Activated CD4-positive, alpha-beta memory T cell treated with anti-CD3 and anti-CD28 coated beads for 36 hours (primary cell): ENCODE measurements at regions not wholly inside any gene's neighbourhood (a gene's known extent, or its start where the extent isn't known, plus 50 kb on each side); places are given as distances from the start of the nearest gene placed in this dataset.
"Not testable (repeated sequence)": the region's sequence is repeated elsewhere in the genome, so short reads cannot be mapped to it uniquely, and the experiment has no call there.

Experiments
- CTCF ChIA-PET: fragments of 350-600 bp; sonication (Branson Sonifier 250); formaldehyde crosslinking; loops from one replicate; lab custom pipeline; 2021; ENCODE audit warnings: antibody characterized with exemption, inconsistent platforms; lab: Charles Lee
- POLR2A ChIA-PET: fragments of 350-600 bp; sonication (Branson Sonifier 250); formaldehyde crosslinking; loops from one replicate; lab custom pipeline; 2021; ENCODE audit warnings: antibody characterized with exemption; lab: Charles Lee
- DNase-seq: peaks from one replicate; pipeline ENCODE4 v3.0.0-alpha.2; 2020
- H3K27ac Mint-ChIP-seq: one replicate; pipeline ENCODE4 v1.8.0; 2021; ENCODE audit warnings: mixed read lengths
- H3K27me3 Mint-ChIP-seq: one replicate; pipeline ENCODE4 v1.8.0; 2021; ENCODE audit warnings: mixed read lengths
- H3K36me3 Mint-ChIP-seq: one replicate; pipeline ENCODE4 v1.8.0; 2021; ENCODE audit warnings: mixed read lengths
- H3K4me1 Mint-ChIP-seq: one replicate; pipeline ENCODE4 v1.8.0; 2021; ENCODE audit warnings: low read depth, mixed read lengths
- H3K4me3 Mint-ChIP-seq: one replicate; pipeline ENCODE4 v1.8.0; 2021; ENCODE audit warnings: mild to moderate bottlenecking, mixed read lengths
- H3K9me3 Mint-ChIP-seq: one replicate; pipeline ENCODE4 v1.8.0; 2021; ENCODE audit warnings: mixed read lengths
- intact Hi-C: fragments of 100-400 bp; cut with micrococcal nuclease; formaldehyde crosslinking; loops from one replicate; pipeline ENCODE4 v1.15.1; 2023

DNA sequence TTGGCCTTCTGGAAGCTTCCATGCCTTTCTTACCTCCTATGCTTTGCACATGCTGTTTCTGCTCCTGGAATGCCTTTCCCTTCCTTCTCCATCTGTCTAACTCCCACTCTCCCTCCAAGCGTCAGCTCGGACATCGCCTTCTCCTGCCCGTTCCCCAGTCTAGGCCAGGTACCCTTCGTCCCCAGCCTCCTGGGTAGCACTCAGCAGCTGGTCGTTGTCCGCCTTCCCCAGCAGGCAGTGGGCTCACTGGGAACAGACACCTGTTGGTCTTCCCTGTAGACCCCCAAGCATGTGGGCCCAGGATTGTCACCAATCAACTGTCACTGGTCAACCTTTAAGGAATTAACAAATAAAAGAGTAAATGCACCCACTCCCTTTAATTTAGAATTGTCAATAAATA is 202.2 kb downstream of the RGS3 start:
- no peak for DNase-seq
- intact Hi-C loops: no loop called here
- H3K27ac Mint-ChIP-seq: no peak overlapping the region

DNA sequence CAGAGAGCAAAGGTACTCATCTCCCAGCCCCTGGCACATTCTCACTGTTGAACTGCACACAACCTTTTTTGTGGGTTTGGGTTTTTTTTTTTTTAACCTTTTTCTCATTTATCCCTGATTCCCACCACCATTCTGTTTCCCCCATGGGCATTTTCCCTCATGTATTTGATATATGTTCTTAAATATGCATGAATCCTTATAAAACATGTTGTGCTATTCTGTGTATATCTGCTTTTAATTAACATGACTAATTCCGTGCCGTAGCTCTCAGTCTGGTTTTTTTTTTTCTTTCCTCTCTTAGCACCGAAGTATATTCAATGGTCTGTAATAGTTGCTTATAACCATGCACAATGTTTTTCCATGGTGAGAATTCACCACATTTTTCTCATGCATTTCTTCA is 204.5 kb downstream of the RGS3 start:
- H3K9me3 Mint-ChIP-seq: no peaks in the 10 kb centered on the region
- no peak for DNase-seq
- no peaks in the 10 kb centered on the region for H3K36me3 Mint-ChIP-seq
- H3K4me1 Mint-ChIP-seq: no peaks in the 10 kb centered on the region
- ChIA-PET CTCF (interaction anchor here (1.5 to 1.9 kb wide), 2 partner anchors 10 to 14 kb away, joined by 4 to 9 read pairs; no protein-coding TSS in a partner anchor), POLR2A (no interaction called here)
- intact Hi-C loops: no loop called here
- H3K4me3 Mint-ChIP-seq: no peak overlapping the region
- peaks cover 3% of the 10 kb centered on the region for H3K27me3 Mint-ChIP-seq
- H3K27ac Mint-ChIP-seq: no peak overlapping the region

More for the DNA sequence above, 202.2 kb downstream of the RGS3 start:
- no peaks in the 10 kb centered on the region for H3K4me1 Mint-ChIP-seq
- H3K9me3 Mint-ChIP-seq: no peaks in the 10 kb centered on the region
- CTCF ChIA-PET: interaction anchor here (1.0 to 2.4 kb wide), 2 partner anchors 9 to 219 kb away, joined by 3 to 29 read pairs; no protein-coding TSS in a partner anchor
- peaks cover 6% of the 10 kb centered on the region for H3K27me3 Mint-ChIP-seq
- no peak overlapping the region for H3K4me3 Mint-ChIP-seq
- H3K36me3 Mint-ChIP-seq: no peaks in the 10 kb centered on the region
- POLR2A ChIA-PET: no interaction called here

DNA sequence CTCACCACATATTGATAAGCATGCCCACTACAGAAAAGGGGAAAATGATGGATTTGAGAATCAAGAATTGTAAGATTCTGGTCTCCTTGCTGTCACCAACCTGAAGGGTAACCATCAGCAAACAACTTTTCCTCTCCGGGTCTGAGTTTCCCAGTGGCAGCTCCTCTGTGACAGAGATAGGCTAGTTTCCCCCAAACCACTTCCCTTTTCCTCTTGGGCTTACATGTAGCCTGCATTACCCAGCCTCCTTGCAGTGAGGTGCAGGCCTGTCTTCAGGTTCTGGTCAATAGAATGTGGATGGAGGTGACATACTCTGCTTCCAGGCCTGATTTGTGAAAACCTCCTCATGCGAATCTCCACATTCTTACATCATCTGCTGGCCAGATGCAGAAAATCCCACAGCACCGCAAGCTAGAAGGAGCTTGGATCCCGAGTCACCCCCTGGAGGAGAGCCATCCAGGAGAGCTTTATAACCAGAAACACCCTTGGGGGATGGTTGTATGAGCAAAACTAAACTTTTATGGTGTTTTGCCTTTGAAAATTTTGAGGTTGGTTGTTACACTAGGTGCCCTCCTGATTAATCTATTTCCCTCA is 206.1 kb downstream of the RGS3 start:
- ChIA-PET CTCF (interaction anchor here (1.1 to 1.5 kb wide), 2 partner anchors 11 to 15 kb away, joined by 3 to 4 read pairs; no protein-coding TSS in a partner anchor), POLR2A (no interaction called here)
- no peaks in the 10 kb centered on the region for H3K9me3 Mint-ChIP-seq
- no peaks in the 10 kb centered on the region for H3K36me3 Mint-ChIP-seq
- H3K27ac Mint-ChIP-seq: no peak overlapping the region
- intact Hi-C loops: no loop called here
- H3K27me3 Mint-ChIP-seq: peaks cover 4% of the 10 kb centered on the region
- no peaks in the 10 kb centered on the region for H3K4me1 Mint-ChIP-seq
- no peak for DNase-seq
- no peak overlapping the region for H3K4me3 Mint-ChIP-seq

DNA sequence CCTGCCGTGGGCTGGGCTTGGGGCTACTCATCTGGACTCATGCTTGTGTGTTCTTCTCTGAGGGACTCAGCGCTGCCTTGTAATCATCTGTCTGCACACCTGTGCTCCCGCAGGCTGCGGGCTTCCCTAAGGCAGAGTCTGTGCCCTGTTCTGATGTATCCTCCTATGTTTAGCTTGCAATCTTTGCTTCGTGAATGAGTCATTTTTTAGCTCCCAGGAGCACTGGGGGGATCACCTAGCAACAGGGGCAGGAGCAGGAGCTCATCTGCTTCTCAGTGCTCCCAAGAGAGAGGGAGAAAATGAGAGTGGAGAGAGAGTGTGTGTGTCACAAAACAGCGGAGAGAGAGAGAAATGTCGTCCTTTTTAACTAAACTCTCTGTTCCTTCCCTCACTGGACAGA is 202.4 kb upstream of the ZNF618 start:
- no peaks in the 10 kb centered on the region for H3K36me3 Mint-ChIP-seq
- H3K27ac Mint-ChIP-seq: no peak overlapping the region
- intact Hi-C loops: no loop called here
- H3K27me3 Mint-ChIP-seq: peaks cover 23% of the 10 kb centered on the region
- CTCF ChIA-PET: interaction anchor here (2.3 kb wide), 1 partner anchor 9 kb away, joined by 6 read pairs; no protein-coding TSS in a partner anchor
- H3K4me1 Mint-ChIP-seq: no peaks in the 10 kb centered on the region
- H3K4me3 Mint-ChIP-seq: no peak overlapping the region
- DNase-seq: no peak
- POLR2A ChIA-PET: no interaction called here
- H3K9me3 Mint-ChIP-seq: no peaks in the 10 kb centered on the region

DNA sequence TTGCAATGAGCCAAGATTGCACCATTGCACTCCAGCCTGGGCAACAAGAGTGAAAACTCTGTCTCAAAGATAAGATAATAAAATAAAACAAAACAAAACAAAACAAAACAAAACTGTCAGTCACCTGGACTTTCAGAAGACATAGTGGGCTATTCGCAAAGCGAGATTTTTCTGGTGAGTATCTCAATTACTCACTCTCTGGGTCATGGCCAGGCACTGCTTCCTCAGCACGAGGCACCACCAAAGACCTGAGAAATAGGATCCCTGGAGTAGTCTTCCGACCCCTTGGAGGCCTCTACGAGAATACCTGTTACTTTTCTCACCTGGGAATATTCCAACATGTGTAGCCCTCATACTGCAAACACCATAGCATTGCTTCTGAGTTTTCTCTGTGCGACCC is 201.7 kb upstream of the ZNF618 start:
- CTCF ChIA-PET: interaction anchor here (1.4 kb wide), 1 partner anchor 19 kb away, joined by 3 read pairs; no protein-coding TSS in a partner anchor
- intact Hi-C loops: no loop called here
- H3K4me1 Mint-ChIP-seq: no peaks in the 10 kb centered on the region
- no peak for DNase-seq
- peaks cover 26% of the 10 kb centered on the region for H3K27me3 Mint-ChIP-seq
- no peak overlapping the region for H3K4me3 Mint-ChIP-seq
- no peak overlapping the region for H3K27ac Mint-ChIP-seq
- H3K9me3 Mint-ChIP-seq: no peaks in the 10 kb centered on the region
- no peaks in the 10 kb centered on the region for H3K36me3 Mint-ChIP-seq
- POLR2A ChIA-PET: no interaction called here

DNA sequence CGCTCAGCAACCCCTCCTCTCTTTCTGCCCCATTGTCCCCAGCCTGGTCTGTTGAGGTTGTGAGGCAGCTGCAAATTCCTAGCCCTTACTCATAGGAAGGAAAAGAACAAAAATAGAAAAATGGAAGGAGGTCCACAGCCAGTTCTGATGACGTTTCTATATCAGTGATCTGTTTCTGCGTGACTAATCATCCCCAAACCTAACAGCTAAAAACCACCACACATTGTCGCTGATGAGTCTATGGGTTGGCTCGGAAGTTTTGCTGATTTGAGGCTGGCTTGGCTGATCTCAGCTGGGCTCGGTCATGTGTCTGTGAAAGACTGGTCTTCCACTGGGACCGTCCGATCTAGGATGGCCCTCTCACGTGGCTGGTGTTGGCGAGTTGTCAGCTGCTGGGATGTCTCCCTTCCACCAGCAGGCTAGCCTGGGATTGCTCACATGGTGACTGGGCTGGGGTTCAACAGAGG is 200.6 kb upstream of the ZNF618 start:
- no peaks in the 10 kb centered on the region for H3K36me3 Mint-ChIP-seq
- ChIA-PET POLR2A (interaction anchor here (0.9 to 1.1 kb wide), 2 partner anchors 20 to 401 kb away, joined by 3 to 4 read pairs; partner anchors contain the start of gene CDC26), CTCF (interaction anchor here (1.3 to 1.4 kb wide), 3 partner anchors 8 to 20 kb away, joined by 3 to 5 read pairs (median 3); no protein-coding TSS in a partner anchor)
- H3K27ac Mint-ChIP-seq: no peak overlapping the region
- no peaks in the 10 kb centered on the region for H3K9me3 Mint-ChIP-seq
- H3K27me3 Mint-ChIP-seq: peaks cover 31% of the 10 kb centered on the region
- intact Hi-C loops: no loop called here
- H3K4me3 Mint-ChIP-seq: no peak overlapping the region
- DNase-seq: no peak
- H3K4me1 Mint-ChIP-seq: no peaks in the 10 kb centered on the region

DNA sequence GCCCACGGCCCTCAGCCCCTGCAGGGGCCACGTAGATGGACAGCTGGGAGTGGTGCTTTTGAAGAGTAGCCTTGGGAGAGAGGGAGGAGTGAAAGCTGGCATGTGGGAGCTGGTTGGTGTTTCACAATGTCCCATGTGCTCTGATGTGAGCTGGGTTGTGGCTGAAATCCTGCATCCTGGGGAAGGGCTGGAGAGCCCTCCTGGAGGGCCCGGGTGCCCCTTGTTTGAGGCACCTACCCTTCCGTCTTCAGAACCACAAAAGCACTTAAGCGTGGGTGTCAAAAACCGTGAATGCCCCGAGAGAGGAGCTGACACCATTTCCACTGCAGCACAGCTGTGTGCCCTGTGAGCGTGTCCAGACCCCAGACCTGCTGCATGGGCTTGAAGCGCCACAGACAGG is 199.1 kb upstream of the ZNF618 start:
- no peak for DNase-seq
- Mint-ChIP-seq H3K4me3 (no peak overlapping the region), H3K9me3 (no peaks in the 10 kb centered on the region), H3K4me1 (no peaks in the 10 kb centered on the region), H3K36me3 (no peaks in the 10 kb centered on the region), H3K27ac (no peak overlapping the region), H3K27me3 (peaks cover 33% of the 10 kb centered on the region)
- POLR2A ChIA-PET: no interaction called here
- CTCF ChIA-PET: interaction anchor here (1.9 kb wide), 1 partner anchor 231 kb away, joined by 8 read pairs; no protein-coding TSS in a partner anchor
- intact Hi-C loops: no loop called here

DNA sequence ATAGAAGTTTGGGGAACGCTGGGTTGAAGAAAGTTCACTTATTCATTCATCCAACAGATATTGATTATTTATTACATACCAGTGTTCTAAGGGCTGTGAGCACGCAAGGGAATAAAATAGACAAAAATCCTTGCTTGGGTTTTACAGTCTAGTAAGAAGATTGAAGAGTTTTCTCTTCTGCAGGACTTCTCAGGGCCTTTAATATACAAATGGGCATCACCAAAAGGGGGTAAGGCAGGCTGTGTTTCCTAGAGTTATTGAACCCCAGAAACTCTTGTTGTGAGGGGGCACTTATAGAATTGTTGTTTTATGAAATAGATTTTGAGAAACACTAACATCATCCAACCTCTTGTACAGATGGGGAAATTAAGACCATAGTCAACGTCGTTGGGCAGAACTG is 198.5 kb upstream of the ZNF618 start:
- Mint-ChIP-seq H3K27me3 (peaks cover 36% of the 10 kb centered on the region), H3K9me3 (no peaks in the 10 kb centered on the region), H3K27ac (no peak overlapping the region), H3K4me3 (no peak overlapping the region), H3K36me3 (no peaks in the 10 kb centered on the region), H3K4me1 (no peaks in the 10 kb centered on the region)
- intact Hi-C loops: no loop called here
- DNase-seq: no peak
- CTCF ChIA-PET: interaction anchor here (1.9 kb wide), 1 partner anchor 231 kb away, joined by 8 read pairs; no protein-coding TSS in a partner anchor
- POLR2A ChIA-PET: no interaction called here

DNA sequence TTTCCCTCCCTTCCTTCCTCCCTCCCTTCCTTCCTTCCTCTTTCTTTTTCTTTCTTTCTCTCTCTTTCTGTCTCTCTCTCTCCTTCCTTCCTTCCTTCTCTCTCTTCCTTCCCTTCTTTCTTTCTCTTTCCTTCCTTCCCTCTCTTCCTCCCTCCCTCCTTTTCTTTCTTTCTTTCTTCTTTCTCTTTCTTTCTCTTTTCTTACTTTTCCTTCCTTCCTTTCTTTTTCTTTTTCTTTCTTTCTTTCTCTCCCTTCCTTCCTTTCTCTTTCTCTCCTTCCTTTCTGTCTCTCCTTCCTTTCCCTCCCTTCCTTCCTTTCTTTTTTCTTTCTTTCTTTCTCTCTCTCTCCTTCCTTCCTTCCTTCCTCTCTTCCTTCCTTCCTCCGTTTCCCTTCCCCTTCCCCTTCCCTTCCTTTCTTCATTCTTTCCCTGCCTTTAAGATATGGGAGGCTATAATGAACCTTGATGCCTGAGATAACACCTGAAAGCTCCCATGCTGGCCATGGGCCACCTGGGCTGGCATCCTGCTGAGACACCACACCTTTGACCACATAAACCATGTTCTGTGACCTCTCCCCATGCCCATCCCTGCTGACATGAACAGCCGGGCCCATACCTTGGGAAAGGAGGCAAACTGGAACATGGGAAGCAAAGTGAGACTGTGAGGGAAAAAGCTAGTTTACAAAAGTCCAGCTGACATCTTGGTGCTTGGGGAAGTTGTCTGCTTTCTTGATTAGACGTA is 197.8 kb upstream of the ZNF618 start:
- POLR2A ChIA-PET: no interaction called here
- H3K36me3 Mint-ChIP-seq: no peaks in the 10 kb centered on the region
- no peak overlapping the region for H3K27ac Mint-ChIP-seq
- no peaks in the 10 kb centered on the region for H3K9me3 Mint-ChIP-seq
- peaks cover 39% of the 10 kb centered on the region for H3K27me3 Mint-ChIP-seq
- DNase-seq: no peak
- no peaks in the 10 kb centered on the region for H3K4me1 Mint-ChIP-seq
- no peak overlapping the region for H3K4me3 Mint-ChIP-seq
- intact Hi-C loops: no loop called here
- CTCF ChIA-PET: interaction anchor here (0.8 kb wide), 1 partner anchor 21 kb away, joined by 3 read pairs; no protein-coding TSS in a partner anchor

DNA sequence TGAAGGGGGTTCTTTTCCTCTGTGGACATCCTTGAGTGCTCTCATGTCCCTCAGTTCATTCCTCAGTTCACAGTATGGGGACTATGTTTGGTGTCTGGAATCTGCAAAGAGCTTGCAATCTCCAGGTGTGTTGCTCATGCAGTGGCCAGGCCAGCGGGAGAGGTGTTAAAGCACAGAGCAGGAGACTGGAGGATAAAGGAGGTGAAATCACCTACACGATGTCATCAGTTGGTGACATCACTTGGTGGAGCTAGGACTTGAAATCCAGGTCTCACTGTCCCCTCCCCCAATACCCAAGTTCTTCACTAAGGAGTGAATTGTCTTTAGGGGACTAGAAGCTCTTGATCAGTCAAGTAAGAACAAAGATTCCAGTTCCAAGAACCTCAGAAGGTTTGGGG is 197.3 kb upstream of the ZNF618 start:
- no peak overlapping the region for H3K4me3 Mint-ChIP-seq
- H3K27me3 Mint-ChIP-seq: peaks cover 42% of the 10 kb centered on the region

DNA sequence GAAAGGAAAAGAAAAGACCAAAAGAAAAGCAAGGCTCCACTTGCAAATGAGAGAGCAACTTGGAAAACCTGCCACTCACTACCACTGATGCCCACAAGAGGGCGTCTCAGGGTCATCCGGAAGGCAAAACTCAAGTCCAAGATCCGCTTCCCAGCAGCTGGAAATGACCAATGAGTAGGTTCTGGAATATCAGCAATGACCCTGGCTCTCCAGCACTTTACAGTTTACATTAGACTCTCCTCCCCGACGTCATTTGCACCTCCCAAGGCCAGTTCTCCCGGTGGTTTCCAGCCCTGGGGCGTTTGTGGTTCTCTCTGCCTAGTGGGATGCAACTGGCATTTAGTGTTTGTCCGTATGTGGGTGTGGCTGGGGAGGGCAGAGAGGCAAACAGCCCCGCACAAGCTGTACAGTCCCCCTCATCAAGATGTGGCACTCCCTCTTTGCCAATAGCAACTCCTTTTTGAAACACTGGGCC is 193.8 kb upstream of the ZNF618 start:
- H3K4me1 Mint-ChIP-seq: peaks cover under 1% of the 10 kb centered on the region
- peak; percentile 62 for DNase-seq
- no peak overlapping the region for H3K27ac Mint-ChIP-seq
- H3K9me3 Mint-ChIP-seq: no peaks in the 10 kb centered on the region
- ChIA-PET CTCF (interaction anchor here (0.6 to 2.1 kb wide), 9 partner anchors 10 to 768 kb away, joined by 3 to 10 read pairs (median 5); no protein-coding TSS in a partner anchor), POLR2A (no interaction called here)
- H3K36me3 Mint-ChIP-seq: no peaks in the 10 kb centered on the region
- H3K4me3 Mint-ChIP-seq: no peak overlapping the region
- intact Hi-C loops: no loop called here
- H3K27me3 Mint-ChIP-seq: peaks cover 54% of the 10 kb centered on the region

More for the DNA sequence above, 197.3 kb upstream of the ZNF618 start:
- H3K4me1 Mint-ChIP-seq: no peaks in the 10 kb centered on the region
- DNase-seq: no peak
- no peaks in the 10 kb centered on the region for H3K36me3 Mint-ChIP-seq
- ChIA-PET POLR2A (no interaction called here), CTCF (interaction anchor here (0.8 kb wide), 1 partner anchor 21 kb away, joined by 3 read pairs; no protein-coding TSS in a partner anchor)
- no peaks in the 10 kb centered on the region for H3K9me3 Mint-ChIP-seq
- H3K27ac Mint-ChIP-seq: no peak overlapping the region
- intact Hi-C loops: no loop called here

DNA sequence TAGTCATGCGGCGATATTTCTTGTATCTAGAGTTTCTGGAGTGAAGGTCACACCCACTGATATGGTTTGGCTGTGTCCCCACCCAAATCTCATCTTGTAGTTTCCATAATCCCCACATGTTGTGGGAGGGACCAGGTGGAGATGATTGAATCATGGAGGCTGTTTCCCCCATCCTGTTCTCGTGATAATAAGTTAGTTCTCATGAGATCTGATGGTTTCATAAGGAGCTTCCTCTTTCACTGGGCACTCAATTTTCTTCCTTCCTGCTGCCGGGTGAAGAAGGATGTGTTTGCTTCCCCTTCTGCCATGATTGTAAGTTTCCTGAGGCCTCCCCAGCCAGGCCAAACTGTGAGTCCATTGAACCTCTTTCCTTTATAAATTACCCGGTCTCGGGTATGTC is 190.5 kb upstream of the ZNF618 start:
- H3K36me3 Mint-ChIP-seq, DNase-seq, intact Hi-C loops, H3K4me1 Mint-ChIP-seq, H3K4me3 Mint-ChIP-seq, H3K9me3 Mint-ChIP-seq, H3K27ac Mint-ChIP-seq, CTCF ChIA-PET, POLR2A ChIA-PET: not testable (repeated sequence)
- H3K27me3 Mint-ChIP-seq: peaks cover 64% of the 10 kb centered on the region
